ENCODE measurements at regions not wholly inside any gene's neighbourhood (a gene's known extent, or its start where the extent isn't known, plus 50 kb on each side); places are given as distances from the start of the nearest gene placed in this dataset.

DNA sequence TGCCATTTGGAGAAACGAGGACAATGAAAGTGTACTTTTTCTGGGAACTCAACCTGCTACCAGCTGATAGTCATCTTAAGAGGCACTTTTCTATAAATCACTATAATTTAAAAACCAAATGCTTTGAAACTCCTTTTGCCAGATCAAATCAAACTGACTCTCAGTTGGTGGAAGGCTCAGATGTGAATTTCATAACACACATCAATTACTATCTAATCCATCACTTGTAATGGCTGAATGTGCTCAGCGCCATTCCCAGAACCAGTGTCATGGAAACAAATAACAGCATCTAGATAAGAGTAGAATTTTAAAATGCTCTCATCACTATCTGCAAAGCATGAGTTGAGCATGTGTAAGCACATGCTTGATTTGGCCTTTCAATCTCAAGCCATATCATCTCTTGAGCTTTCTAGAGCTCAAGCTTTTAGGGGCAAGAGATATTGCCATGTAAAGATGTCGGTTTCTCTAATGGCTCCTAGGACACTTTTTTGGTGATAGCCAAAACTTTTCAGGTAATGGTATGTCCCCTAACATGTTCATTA lies 223.1 kb upstream of the ACVR2A start:
- no peaks in the 10 kb centered on the region for H3K9me3 ChIP-seq (ENCODE audit: control insufficient read depth in 2 of 3, insufficient read depth in 1 of 3, low read length in 3 of 3)
- H3K9ac ChIP-seq (ENCODE audit: low read length in 3 of 3) = no peak overlapping the region
- TF ChIP-seq, protein P1, sequence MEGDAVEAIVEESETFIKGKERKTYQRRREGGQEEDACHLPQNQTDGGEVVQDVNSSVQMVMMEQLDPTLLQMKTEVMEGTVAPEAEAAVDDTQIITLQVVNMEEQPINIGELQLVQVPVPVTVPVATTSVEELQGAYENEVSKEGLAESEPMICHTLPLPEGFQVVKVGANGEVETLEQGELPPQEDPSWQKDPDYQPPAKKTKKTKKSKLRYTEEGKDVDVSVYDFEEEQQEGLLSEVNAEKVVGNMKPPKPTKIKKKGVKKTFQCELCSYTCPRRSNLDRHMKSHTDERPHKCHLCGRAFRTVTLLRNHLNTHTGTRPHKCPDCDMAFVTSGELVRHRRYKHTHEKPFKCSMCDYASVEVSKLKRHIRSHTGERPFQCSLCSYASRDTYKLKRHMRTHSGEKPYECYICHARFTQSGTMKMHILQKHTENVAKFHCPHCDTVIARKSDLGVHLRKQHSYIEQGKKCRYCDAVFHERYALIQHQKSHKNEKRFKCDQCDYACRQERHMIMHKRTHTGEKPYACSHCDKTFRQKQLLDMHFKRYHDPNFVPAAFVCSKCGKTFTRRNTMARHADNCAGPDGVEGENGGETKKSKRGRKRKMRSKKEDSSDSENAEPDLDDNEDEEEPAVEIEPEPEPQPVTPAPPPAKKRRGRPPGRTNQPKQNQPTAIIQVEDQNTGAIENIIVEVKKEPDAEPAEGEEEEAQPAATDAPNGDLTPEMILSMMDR (IDR thresholded peaks at IDR 0.05; ENCODE audit: borderline replicate concordance, extremely low read depth, insufficient read depth) = no peak
- DNase-seq (no peak), FAIRE-seq (no peak)
- H3K27ac ChIP-seq (ENCODE audit: low read depth in 2 of 2, low read length in 2 of 2) = no peak overlapping the region
- intact Hi-C loops (cut with DNase I) = no loop called here
- H3K36me3 ChIP-seq (ENCODE audit: control insufficient read depth in 2 of 3, insufficient read depth in 3 of 3, low read length in 3 of 3) = no peaks in the 10 kb centered on the region
- no peaks in the 10 kb centered on the region for H3K4me1 ChIP-seq (ENCODE audit: control insufficient read depth in 2 of 3, insufficient read depth in 2 of 3, low read depth in 1 of 3, low read length in 3 of 3)
- no peak overlapping the region for H3K4me3 ChIP-seq (ENCODE audit: low read length in 3 of 3)
- H3K27me3 ChIP-seq (ENCODE audit: control insufficient read depth, insufficient read depth, low read length) = no peaks in the 10 kb centered on the region

DNA sequence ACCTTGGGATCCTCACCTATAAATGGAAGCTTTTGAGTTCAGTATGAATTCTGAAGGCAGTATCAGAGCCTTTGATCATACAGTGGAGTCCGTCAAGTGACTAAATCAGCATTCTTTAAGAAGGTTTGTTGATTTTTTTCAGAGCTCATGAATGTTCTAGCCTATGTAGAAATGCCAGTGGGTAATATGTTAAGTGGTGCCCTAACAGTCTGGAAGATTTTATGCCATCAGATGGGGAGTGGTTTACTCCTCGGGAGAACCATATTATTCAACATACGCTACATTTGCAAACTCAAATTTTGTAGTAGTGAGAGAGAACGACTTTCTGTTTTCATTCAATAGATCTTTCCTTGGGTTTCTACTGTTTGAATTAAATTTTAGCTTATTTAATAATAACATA lies 225.0 kb upstream of the ACVR2A start:
- no peak overlapping the region for H3K9ac ChIP-seq (ENCODE audit: low read length in 3 of 3)
- intact Hi-C loops (cut with DNase I) = no loop called here
- TF ChIP-seq, protein P1 (IDR thresholded peaks at IDR 0.05; ENCODE audit: borderline replicate concordance, extremely low read depth, insufficient read depth) = no peak
- no peak for FAIRE-seq
- H3K27me3 ChIP-seq (ENCODE audit: control insufficient read depth, insufficient read depth, low read length) = no peaks in the 10 kb centered on the region
- DNase-seq = no peak
- H3K4me1 ChIP-seq (ENCODE audit: control insufficient read depth in 2 of 3, insufficient read depth in 2 of 3, low read depth in 1 of 3, low read length in 3 of 3) = no peaks in the 10 kb centered on the region
- no peak overlapping the region for H3K4me3 ChIP-seq (ENCODE audit: low read length in 3 of 3)
- no peaks in the 10 kb centered on the region for H3K36me3 ChIP-seq (ENCODE audit: control insufficient read depth in 2 of 3, insufficient read depth in 3 of 3, low read length in 3 of 3)
- no peak overlapping the region for H3K27ac ChIP-seq (ENCODE audit: low read depth in 2 of 2, low read length in 2 of 2)
- H3K9me3 ChIP-seq (ENCODE audit: control insufficient read depth in 2 of 3, insufficient read depth in 1 of 3, low read length in 3 of 3) = no peaks in the 10 kb centered on the region

DNA sequence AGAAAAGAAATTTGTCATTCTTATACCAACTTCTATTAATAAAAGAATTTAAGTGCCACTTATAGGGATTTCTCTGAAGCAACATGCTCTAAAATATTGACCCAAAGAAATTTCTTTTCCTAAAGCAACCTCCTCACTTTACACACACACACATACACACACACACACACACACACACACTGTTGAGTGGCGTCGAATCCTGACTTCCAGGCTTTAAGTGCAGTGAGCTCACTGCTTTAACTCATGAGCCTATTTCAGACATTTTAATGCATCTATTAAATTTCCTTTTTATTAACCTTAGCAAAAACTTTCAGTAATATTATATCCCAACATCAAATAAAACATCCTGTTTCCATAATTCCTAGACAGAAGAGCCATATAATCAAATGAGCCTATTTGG lies 229.1 kb upstream of the ACVR2A start:
- peak in 1 of 5 donors; percentile 22 for DNase-seq
- H3K4me3 ChIP-seq (ENCODE audit: low read length in 3 of 3) = no peak overlapping the region
- no peaks in the 10 kb centered on the region for H3K9me3 ChIP-seq (ENCODE audit: control insufficient read depth in 2 of 3, insufficient read depth in 1 of 3, low read length in 3 of 3)
- no peak overlapping the region for H3K9ac ChIP-seq (ENCODE audit: low read length in 3 of 3)
- no peak for FAIRE-seq
- intact Hi-C loops (cut with DNase I) = no loop called here
- H3K27ac ChIP-seq (ENCODE audit: low read depth in 2 of 2, low read length in 2 of 2) = no peak overlapping the region
- H3K36me3 ChIP-seq (ENCODE audit: control insufficient read depth in 2 of 3, insufficient read depth in 3 of 3, low read length in 3 of 3) = no peaks in the 10 kb centered on the region
- H3K4me1 ChIP-seq (ENCODE audit: control insufficient read depth in 2 of 3, insufficient read depth in 2 of 3, low read depth in 1 of 3, low read length in 3 of 3) = no peaks in the 10 kb centered on the region
- H3K27me3 ChIP-seq (ENCODE audit: control insufficient read depth, insufficient read depth, low read length) = no peaks in the 10 kb centered on the region
- TF ChIP-seq, protein P1 (IDR thresholded peaks at IDR 0.05; ENCODE audit: borderline replicate concordance, extremely low read depth, insufficient read depth) = no peak

DNA sequence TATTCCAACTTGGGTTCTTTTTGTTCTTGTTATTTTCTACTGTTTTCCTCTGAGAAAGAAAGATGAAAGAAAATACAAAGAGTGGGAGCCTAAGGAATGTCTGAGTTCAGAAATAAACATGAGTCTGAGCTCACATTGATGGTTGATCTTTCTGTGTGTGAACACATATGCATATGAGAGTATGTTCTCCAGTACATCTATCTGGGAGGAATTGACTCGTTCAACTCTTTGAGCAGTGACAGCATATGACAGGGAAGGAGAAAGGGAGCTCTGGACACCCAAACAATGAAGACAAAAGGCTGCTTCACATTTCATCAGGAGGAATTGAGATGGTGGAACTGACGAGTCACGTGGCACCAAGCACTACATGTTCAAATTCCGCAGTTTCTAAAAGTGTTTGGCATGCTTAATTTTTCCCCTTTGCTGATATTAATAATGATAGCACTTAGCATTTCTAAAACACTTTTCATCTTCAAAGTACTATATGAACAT lies 229.8 kb upstream of the ACVR2A start:
- Histone ChIP-seq H3K27me3 (ENCODE audit: control insufficient read depth, insufficient read depth, low read length) (no peaks in the 10 kb centered on the region), H3K9ac (ENCODE audit: low read length in 3 of 3) (no peak overlapping the region), H3K9me3 (ENCODE audit: control insufficient read depth in 2 of 3, insufficient read depth in 1 of 3, low read length in 3 of 3) (no peaks in the 10 kb centered on the region), H3K36me3 (ENCODE audit: control insufficient read depth in 2 of 3, insufficient read depth in 3 of 3, low read length in 3 of 3) (no peaks in the 10 kb centered on the region), H3K4me1 (ENCODE audit: control insufficient read depth in 2 of 3, insufficient read depth in 2 of 3, low read depth in 1 of 3, low read length in 3 of 3) (no peaks in the 10 kb centered on the region), H3K27ac (ENCODE audit: low read depth in 2 of 2, low read length in 2 of 2) (no peak overlapping the region), H3K4me3 (ENCODE audit: low read length in 3 of 3) (no peak overlapping the region)
- DNase-seq = no peak
- TF ChIP-seq, protein P1 (IDR thresholded peaks at IDR 0.05; ENCODE audit: borderline replicate concordance, extremely low read depth, insufficient read depth) = no peak
- intact Hi-C loops (cut with DNase I) = no loop called here
- no peak for FAIRE-seq

Measured in kidney (tissue), 13 donors.